IMR-90 (cell line): ENCODE measurements at regions not wholly inside any gene's neighbourhood (a gene's known extent, or its start where the extent isn't known, plus 50 kb on each side); places are given as distances from the start of the nearest gene placed in this dataset.

Experiments
- ATAC-seq: fragments of 200-7000 bp; cut with Tn5 transposase; 2 replicates; pipeline ENCODE4 v1.9.1; 2020; ENCODE audit warnings: low read depth, mild to moderate bottlenecking, moderate library complexity
- BruUV-seq: library from RNA; stranded (reverse); fragments of 400-500 nt; replicated peaks from 2 replicates; lab custom pipeline; 2021; lab: Mats Ljungman, UMichigan
- CTCF ChIA-PET: fragments of 300-600 bp; formaldehyde crosslinking; extraction: SDS; loops from one replicate; lab custom pipeline; 2021; ENCODE audit warnings: antibody characterized with exemption; lab: Yijun Ruan, JAX
- POLR2A ChIA-PET: fragments of 300-600 bp; sonication (Branson Sonifier 250); formaldehyde crosslinking; loops from one replicate; lab custom pipeline; 2022; ENCODE audit warnings: antibody characterized with exemption; ENCODE audit not compliant: unreplicated experiment; lab: Charles Lee
- DNase-seq: peaks from one replicate; pipeline ENCODE4 v3.0.0; 2013
- H2AFZ ChIP-seq: replicated peaks from 2 replicates; pipeline ENCODE3; 2013; ENCODE audit warnings: low read length, mild to moderate bottlenecking; ENCODE audit not compliant: poor library complexity
- H2AK5ac ChIP-seq: 2 replicates; pipeline ENCODE4 v1.6.1; 2013; ENCODE audit warnings: low read depth, low read length, inconsistent platforms
- H2AK9ac ChIP-seq: replicated peaks from 2 replicates; pipeline ENCODE3; 2013; ENCODE audit warnings: mild to moderate bottlenecking, low read depth, low read length, moderate library complexity; ENCODE audit not compliant: poor library complexity
- H2BK120ac ChIP-seq: 2 replicates; pipeline ENCODE4 v1.6.1; 2013; ENCODE audit warnings: low read depth, low read length, inconsistent platforms
- H2BK15ac ChIP-seq: 3 replicates; pipeline ENCODE4 v1.6.1; 2013; ENCODE audit warnings: low read depth, low read length, inconsistent platforms
- H2BK20ac ChIP-seq: 2 replicates; pipeline ENCODE4 v1.6.1; 2013; ENCODE audit warnings: low read depth, mild to moderate bottlenecking, inconsistent platforms, low read length, moderate library complexity
- H2BK5ac ChIP-seq: 2 replicates; pipeline ENCODE4 v1.6.1; 2013; ENCODE audit warnings: mild to moderate bottlenecking, low read depth, low read length, inconsistent platforms; ENCODE audit not compliant: poor library complexity, severe bottlenecking
- H3K14ac ChIP-seq: replicated peaks from 2 replicates; pipeline ENCODE4 v1.6.1; 2013; ENCODE audit warnings: low read depth, low read length, inconsistent platforms
- H3K18ac ChIP-seq: 2 replicates; pipeline ENCODE4 v1.6.1; 2013; ENCODE audit warnings: low read depth, low read length, control low read depth
- H3K23ac ChIP-seq: 2 replicates; pipeline ENCODE4 v1.6.1; 2013; ENCODE audit warnings: low read depth, low read length, inconsistent platforms
- H3K27ac ChIP-seq: 2 replicates; pipeline ENCODE4 v1.5.1; 2013; ENCODE audit warnings: mild to moderate bottlenecking, control low read depth, low read length; ENCODE audit not compliant: insufficient read depth
- H3K27me3 ChIP-seq: 2 replicates; pipeline ENCODE4 v1.6.1; 2013; ENCODE audit warnings: low read length; ENCODE audit not compliant: control insufficient read depth, insufficient read depth
- H3K36me3 ChIP-seq: 2 replicates; pipeline ENCODE4 v1.6.1; 2013; ENCODE audit warnings: low read length, mixed read lengths; ENCODE audit not compliant: control insufficient read depth, insufficient read depth
- H3K4ac ChIP-seq: 2 replicates; pipeline ENCODE4 v1.6.1; 2013; ENCODE audit warnings: low read depth, low read length, inconsistent platforms
- H3K4me1 ChIP-seq: 2 replicates; pipeline ENCODE4 v1.6.1; 2013; ENCODE audit warnings: low read length, mixed read lengths; ENCODE audit not compliant: control insufficient read depth, insufficient read depth
- H3K4me2 ChIP-seq: 2 replicates; pipeline ENCODE4 v1.6.1; 2013; ENCODE audit warnings: low read depth, mild to moderate bottlenecking, control low read depth, low read length, moderate library complexity
- H3K4me3 ChIP-seq: 2 replicates; pipeline ENCODE4 v1.5.1; 2013; ENCODE audit warnings: low read depth, mild to moderate bottlenecking, control low read depth, low read length, moderate library complexity; ENCODE audit not compliant: insufficient read depth
- H3K56ac ChIP-seq: 2 replicates; pipeline ENCODE4 v1.6.1; 2013; ENCODE audit warnings: low read length, inconsistent platforms; ENCODE audit not compliant: insufficient read depth; ENCODE audit errors: extremely low read depth
- H3K79me1 ChIP-seq, 2 experiments: 2 replicates each; pipeline ENCODE4 v1.6.1; 2013; ENCODE audit warnings: low read length in 2 of 2, inconsistent platforms in 1 of 2, low read depth in 1 of 2
- H3K9ac ChIP-seq: 2 replicates; pipeline ENCODE4 v1.6.1; 2013; ENCODE audit warnings: low read depth, low read length, control low read depth
- H3K9me1 ChIP-seq: 2 replicates; pipeline ENCODE4 v1.6.1; 2013; ENCODE audit warnings: low read length, inconsistent platforms; ENCODE audit not compliant: insufficient read depth
- H3K9me3 ChIP-seq: 2 replicates; pipeline ENCODE4 v1.6.1; 2013; ENCODE audit warnings: low read length; ENCODE audit not compliant: control insufficient read depth, insufficient read depth
- H4K20me1 ChIP-seq: 2 replicates; pipeline ENCODE4 v1.6.1; 2013; ENCODE audit warnings: low read length, inconsistent platforms; ENCODE audit not compliant: insufficient read depth
- H4K5ac ChIP-seq: 2 replicates; pipeline ENCODE4 v1.6.1; 2013; ENCODE audit warnings: mild to moderate bottlenecking, low read depth, low read length, control low read depth
- H4K8ac ChIP-seq, 2 experiments: 2 replicates each; pipeline ENCODE4 v1.6.1; 2013; ENCODE audit warnings: low read depth in 2 of 2, low read length in 2 of 2, control low read depth in 1 of 2, inconsistent platforms in 1 of 2
- H4K91ac ChIP-seq: 2 replicates; pipeline ENCODE4 v1.6.1; 2013; ENCODE audit warnings: low read depth, low read length, inconsistent platforms; ENCODE audit not compliant: insufficient read depth
- BHLHE40 ChIP-seq: fragments of 150-350 bp; IDR thresholded peaks from 2 replicates; pipeline ENCODE4 v1.6.1; 2016; ENCODE audit warnings: mild to moderate bottlenecking, low read depth, low read length
- CHD1 ChIP-seq: IDR thresholded peaks from 2 replicates; pipeline ENCODE4 v1.6.1; 2012; ENCODE audit warnings: low read depth, low read length, improper control_type of control experiment
- CTCF ChIP-seq: conservative IDR thresholded peaks from 2 replicates; pipeline ENCODE4 v1.5.1; 2012; ENCODE audit warnings: mild to moderate bottlenecking, low read depth, low read length, improper control_type of control experiment
- FOS ChIP-seq: fragments of 150-350 bp; IDR thresholded peaks from 2 replicates; pipeline ENCODE4 v1.6.1; 2016; ENCODE audit warnings: low read depth, low read length
- MAFK ChIP-seq: IDR thresholded peaks from 2 replicates; pipeline ENCODE4 v1.6.1; 2012; ENCODE audit warnings: low read depth, low read length, improper control_type of control experiment
- MAZ ChIP-seq: IDR thresholded peaks from 2 replicates; pipeline ENCODE4 v1.6.1; 2012; ENCODE audit warnings: low read depth, mild to moderate bottlenecking, low read length, improper control_type of control experiment, moderate library complexity, borderline replicate concordance
- NFE2L2 ChIP-seq: fragments of 150-350 bp; IDR thresholded peaks from 2 replicates; pipeline ENCODE4 v1.6.1; 2016; ENCODE audit warnings: low read depth, mild to moderate bottlenecking, low read length
- RAD21 ChIP-seq: IDR thresholded peaks from 2 replicates; pipeline ENCODE4 v1.6.1; 2012; ENCODE audit warnings: low read length, improper control_type of control experiment
- RFX5 ChIP-seq: IDR thresholded peaks from 2 replicates; pipeline ENCODE4 v1.8.0; 2012; ENCODE audit warnings: low read depth, mild to moderate bottlenecking, low read length, moderate library complexity
- SMC3 ChIP-seq: fragments of 150-350 bp; IDR thresholded peaks from 2 replicates; pipeline ENCODE4 v1.6.1; 2016; ENCODE audit warnings: low read depth, mild to moderate bottlenecking, antibody characterized with exemption, low read length, moderate library complexity
- WGBS, 2 experiments: methylation state at CpG; one replicate each; pipeline versions ENCODE4 v1.1.5 to v1.1.7; 2013; ENCODE audit warnings: missing lambda C conversion rate in 2 of 2; ENCODE audit not compliant: insufficient read length in 1 of 2; ENCODE audit errors: extremely low coverage in 2 of 2; 5-methylcytosine and 5-hydroxymethylcytosine counted together
- dilution Hi-C: fragments of 300-500 bp; cut with HindIII; formaldehyde crosslinking; loops from one replicate; pipeline ENCODE4 v1.14.3; 2018; ENCODE audit warnings: low sequenced_read_pairs; ENCODE audit not compliant: unreplicated experiment
- in situ Hi-C: fragments of 300-500 bp; cut with MboI; formaldehyde crosslinking; loops from 3 replicates; pipeline ENCODE4 v1.14.3; 2019; ENCODE audit warnings: low sequenced_read_pairs, inconsistent platforms, mixed read lengths
- intact Hi-C: fragments of 100-400 bp; cut with micrococcal nuclease; formaldehyde crosslinking; loops from 2 replicates; pipeline ENCODE4 v1.10.0; 2022
- TF ChIP-seq, protein P1 (sequence below): fragments of 150-350 bp; IDR thresholded peaks from 2 replicates; pipeline ENCODE4 v1.6.1; 2016; ENCODE audit warnings: low read depth, mild to moderate bottlenecking, low read length, moderate library complexity, borderline replicate concordance

- peaks cover 37% of the 10 kb centered on the region for H3K27me3 ChIP-seq
- H3K9me3 ChIP-seq, result no peaks in the 10 kb centered on the region
- no peak overlapping the region for H3K4ac ChIP-seq
- no peak overlapping the region for H3K18ac ChIP-seq
- no peaks in the 10 kb centered on the region for H3K36me3 ChIP-seq
- no peak for TF ChIP-seq MAZ
- no peak for TF ChIP-seq CHD1
- no peak for TF ChIP-seq MAFK
- no peak for TF ChIP-seq BHLHE40
- TF ChIP-seq FOS, result no peak
- TF ChIP-seq NFE2L2, result no peak
- no peak for TF ChIP-seq RAD21
- TF ChIP-seq CTCF, result no peak
- TF ChIP-seq SMC3, result no peak
- TF ChIP-seq, protein P1, sequence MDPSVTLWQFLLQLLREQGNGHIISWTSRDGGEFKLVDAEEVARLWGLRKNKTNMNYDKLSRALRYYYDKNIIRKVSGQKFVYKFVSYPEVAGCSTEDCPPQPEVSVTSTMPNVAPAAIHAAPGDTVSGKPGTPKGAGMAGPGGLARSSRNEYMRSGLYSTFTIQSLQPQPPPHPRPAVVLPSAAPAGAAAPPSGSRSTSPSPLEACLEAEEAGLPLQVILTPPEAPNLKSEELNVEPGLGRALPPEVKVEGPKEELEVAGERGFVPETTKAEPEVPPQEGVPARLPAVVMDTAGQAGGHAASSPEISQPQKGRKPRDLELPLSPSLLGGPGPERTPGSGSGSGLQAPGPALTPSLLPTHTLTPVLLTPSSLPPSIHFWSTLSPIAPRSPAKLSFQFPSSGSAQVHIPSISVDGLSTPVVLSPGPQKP, result no peak
- TF ChIP-seq RFX5, result no peak
- no peak overlapping the region for H2BK20ac ChIP-seq
- DNase-seq (no peak), ATAC-seq (no peak)
- H2AFZ ChIP-seq, result no peak overlapping the region
- H3K27ac ChIP-seq, result no peak overlapping the region
- no peak overlapping the region for H2BK15ac ChIP-seq
- H3K23ac ChIP-seq, result no peak overlapping the region
- H3K14ac ChIP-seq, result no peak overlapping the region
- WGBS, 2 experiments, result 40% methylated on average over 1 of the region's 4 CpGs; no CpG with 5 or more reads in 1 of the 2 experiments
- H3K56ac ChIP-seq, result no peak overlapping the region
- POLR2A ChIA-PET, result no interaction called here
- no peak overlapping the region for H4K8ac ChIP-seq
- H2BK5ac ChIP-seq, result no peak overlapping the region
- H3K4me2 ChIP-seq, result no peak overlapping the region
- peaks cover 3% of the 10 kb centered on the region for H4K20me1 ChIP-seq
- CTCF ChIA-PET, result no interaction called here
- dilution Hi-C loops (no loop called here), in situ Hi-C loops (no loop called here), intact Hi-C loops (no loop called here)
- H4K5ac ChIP-seq, result no peak overlapping the region
- H3K9ac ChIP-seq, result no peak overlapping the region
- H2AK9ac ChIP-seq, result no peak overlapping the region
- peaks cover 13% of the 10 kb centered on the region for H3K4me1 ChIP-seq
- H3K79me1 ChIP-seq, result no peaks in the 10 kb centered on the region
- no peak overlapping the region for H2BK120ac ChIP-seq
- H3K4me3 ChIP-seq, result no peak overlapping the region
- BruUV-seq, result no TSS peak
- no peak overlapping the region for H2AK5ac ChIP-seq
- H4K91ac ChIP-seq, result no peak overlapping the region
- no peaks in the 10 kb centered on the region; the same call in 1 of the 2 replicates for H3K9me1 ChIP-seq
Measured at GRCh38 chr11:45096636-45097035, 49.8 kb upstream of the PRDM11 start.
